H1 (cell line): ENCODE measurements at regions not wholly inside any gene's neighbourhood (a gene's known extent, or its start where the extent isn't known, plus 50 kb on each side); places are given as distances from the start of the nearest gene placed in this dataset.

Experiments used
- BCL11A ChIP-seq, 2 experiments: IDR thresholded peaks; one replicate each; pipeline ENCODE4 v1.6.1; 2011; ENCODE audit warnings: low read depth in 2 of 2, low read length in 2 of 2, mild to moderate bottlenecking in 2 of 2
- MAX ChIP-seq: IDR thresholded peaks from 2 replicates; pipeline ENCODE4 v1.6.1; 2012; ENCODE audit warnings: inconsistent platforms
- SAP30 ChIP-seq: fragments of 300-600 bp; sonication (generic); IDR thresholded peaks from 2 replicates; pipeline ENCODE4 v1.7.1; 2012; ENCODE audit warnings: low read length, moderate library complexity, mild to moderate bottlenecking, inconsistent platforms; ENCODE audit not compliant: insufficient read depth, insufficient replicate concordance

- TF ChIP-seq SAP30 (no peak), BCL11A (IDR thresholded peaks at IDR 0.05; ENCODE audit: low read depth in 2 of 2, low read length in 2 of 2) (no peak), MAX (no peak)
Measured at GRCh38 chr6:4564801-4565271, 211.4 kb upstream of the CDYL start (continued).
